Prostate gland (tissue), 2 donors: ENCODE measurements at regions not wholly inside any gene's neighbourhood (a gene's known extent, or its start where the extent isn't known, plus 50 kb on each side); places are given as distances from the start of the nearest gene placed in this dataset.

Experiments used
- DNase-seq: peaks from one replicate; pipeline ENCODE4 v3.0.0-alpha.2; 2019; ENCODE audit warnings: low spot score
- H3K27ac ChIP-seq, 2 donors: fragments of 200-600 bp; sonication (generic); 2 replicates each; pipeline ENCODE4 v1.5.1; 2017 to 2019
- H3K27me3 ChIP-seq: fragments of 200-600 bp; sonication (generic); replicated peaks from 2 replicates; pipeline ENCODE4 v1.5.1; 2019; ENCODE audit not compliant: insufficient read depth
- H3K36me3 ChIP-seq, 2 donors: fragments of 200-600 bp; sonication (generic); 1 replicate in 1 of 2; 2 replicates in 1 of 2; pipeline versions ENCODE4 v1.5.1 to v1.8.1; 2017 to 2019
- H3K4me1 ChIP-seq: fragments of 200-600 bp; sonication (generic); replicated peaks from 2 replicates; pipeline ENCODE4 v1.5.1; 2019
- H3K4me3 ChIP-seq, 2 donors: fragments of 200-600 bp; sonication (generic); 2 replicates each; pipeline ENCODE4 v1.5.1; 2017 to 2019
- H3K9me3 ChIP-seq: fragments of 200-600 bp; sonication (generic); 2 replicates; pipeline ENCODE4 v1.5.1; 2017
- POLR2A ChIP-seq: fragments of 450-650 bp; IDR thresholded peaks from one replicate; pipeline ENCODE4 v1.6.1; 2016; ENCODE audit warnings: antibody characterized with exemption, mild to moderate bottlenecking
- POLR2AphosphoS5 ChIP-seq: sonication (generic); formaldehyde crosslinking; IDR thresholded peaks from one replicate; pipeline ENCODE4 v1.6.1; 2017; ENCODE audit warnings: antibody characterized with exemption
- WGBS: methylation state at CpG from one replicate; pipeline ENCODE4 v1.1.5; 2018; 5-methylcytosine and 5-hydroxymethylcytosine counted together
- intact Hi-C: fragments of 100-400 bp; cut with DNase I; formaldehyde crosslinking; loops from one replicate; pipeline ENCODE4 v1.14.2; 2022
- TF ChIP-seq, protein P1 (sequence below), 4 experiments: fragments of 200-600 bp in 2 of 4; fragments of 450-650 bp in 2 of 4; sonication (generic) in 2 of 4; IDR thresholded peaks; 1 replicate in 3 of 4; 2 replicates in 1 of 4; pipeline ENCODE4 v1.5.1; 2016 to 2019; ENCODE audit warnings: antibody characterized with exemption in 4 of 4, mild to moderate bottlenecking in 2 of 4, moderate library complexity in 2 of 4

DNA sequence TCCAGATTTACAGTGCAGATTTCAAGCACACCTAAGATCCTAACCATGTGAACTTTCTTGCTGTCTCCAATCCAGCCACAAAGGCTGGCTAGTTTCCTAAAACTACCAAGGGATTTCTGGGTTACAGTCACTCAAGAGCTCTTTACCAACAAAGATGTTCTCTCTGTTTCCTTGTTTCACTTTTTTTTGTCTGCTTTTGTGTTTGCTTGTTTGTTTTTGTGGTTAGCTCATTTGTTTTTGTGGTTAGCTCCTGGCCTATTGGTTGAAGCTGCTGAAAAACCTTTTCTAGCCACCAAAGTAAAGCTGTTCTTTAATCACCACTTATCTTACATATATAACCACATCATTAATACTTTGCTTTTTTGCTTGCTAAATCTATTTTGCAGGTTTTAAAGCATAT, 642.5 kb upstream of the GALNTL6 start:
- intact Hi-C loops: no loop called here
- no peaks in the 10 kb centered on the region for H3K36me3 ChIP-seq
- no peak for DNase-seq
- TF ChIP-seq POLR2A: no peak
- TF ChIP-seq, protein P1, sequence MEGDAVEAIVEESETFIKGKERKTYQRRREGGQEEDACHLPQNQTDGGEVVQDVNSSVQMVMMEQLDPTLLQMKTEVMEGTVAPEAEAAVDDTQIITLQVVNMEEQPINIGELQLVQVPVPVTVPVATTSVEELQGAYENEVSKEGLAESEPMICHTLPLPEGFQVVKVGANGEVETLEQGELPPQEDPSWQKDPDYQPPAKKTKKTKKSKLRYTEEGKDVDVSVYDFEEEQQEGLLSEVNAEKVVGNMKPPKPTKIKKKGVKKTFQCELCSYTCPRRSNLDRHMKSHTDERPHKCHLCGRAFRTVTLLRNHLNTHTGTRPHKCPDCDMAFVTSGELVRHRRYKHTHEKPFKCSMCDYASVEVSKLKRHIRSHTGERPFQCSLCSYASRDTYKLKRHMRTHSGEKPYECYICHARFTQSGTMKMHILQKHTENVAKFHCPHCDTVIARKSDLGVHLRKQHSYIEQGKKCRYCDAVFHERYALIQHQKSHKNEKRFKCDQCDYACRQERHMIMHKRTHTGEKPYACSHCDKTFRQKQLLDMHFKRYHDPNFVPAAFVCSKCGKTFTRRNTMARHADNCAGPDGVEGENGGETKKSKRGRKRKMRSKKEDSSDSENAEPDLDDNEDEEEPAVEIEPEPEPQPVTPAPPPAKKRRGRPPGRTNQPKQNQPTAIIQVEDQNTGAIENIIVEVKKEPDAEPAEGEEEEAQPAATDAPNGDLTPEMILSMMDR (IDR thresholded peaks at IDR 0.05): no peak
- TF ChIP-seq POLR2AphosphoS5: no peak
- no peak overlapping the region for H3K4me3 ChIP-seq
- no peak overlapping the region for H3K27ac ChIP-seq
- H3K27me3 ChIP-seq: no peaks in the 10 kb centered on the region
- no peaks in the 10 kb centered on the region for H3K4me1 ChIP-seq
- H3K9me3 ChIP-seq: no peaks in the 10 kb centered on the region

DNA sequence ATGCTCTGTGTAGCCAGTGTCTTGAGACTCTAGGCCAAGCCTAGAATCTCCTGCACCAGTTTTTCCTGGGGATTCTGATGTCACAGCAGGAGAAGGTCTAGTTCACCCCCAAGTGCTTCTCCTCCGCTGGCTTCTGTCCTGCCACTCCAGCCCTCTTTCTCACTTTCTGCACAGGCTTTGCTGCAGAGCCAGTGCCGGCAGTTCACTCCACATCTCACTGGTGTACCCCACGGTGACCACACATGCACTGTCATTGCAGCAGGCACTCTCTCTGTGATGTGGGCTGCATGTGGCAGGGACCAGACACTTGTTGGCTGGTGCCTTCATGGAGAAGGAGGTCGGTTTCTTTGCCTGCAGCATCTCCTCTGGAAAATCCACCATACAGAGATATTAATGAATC, 643.8 kb upstream of the GALNTL6 start:
- Histone ChIP-seq H3K4me1 (no peaks in the 10 kb centered on the region), H3K9me3 (no peaks in the 10 kb centered on the region), H3K36me3 (no peaks in the 10 kb centered on the region), H3K27ac (no peak overlapping the region), H3K27me3 (no peaks in the 10 kb centered on the region), H3K4me3 (no peak overlapping the region)
- DNase-seq: no peak
- WGBS: 85% methylated on average over 4 of the region's 4 CpGs
- intact Hi-C loops: no loop called here
- TF ChIP-seq POLR2A: no peak
- no peak for TF ChIP-seq POLR2AphosphoS5
- TF ChIP-seq, protein P1 (IDR thresholded peaks at IDR 0.05): no peak

DNA sequence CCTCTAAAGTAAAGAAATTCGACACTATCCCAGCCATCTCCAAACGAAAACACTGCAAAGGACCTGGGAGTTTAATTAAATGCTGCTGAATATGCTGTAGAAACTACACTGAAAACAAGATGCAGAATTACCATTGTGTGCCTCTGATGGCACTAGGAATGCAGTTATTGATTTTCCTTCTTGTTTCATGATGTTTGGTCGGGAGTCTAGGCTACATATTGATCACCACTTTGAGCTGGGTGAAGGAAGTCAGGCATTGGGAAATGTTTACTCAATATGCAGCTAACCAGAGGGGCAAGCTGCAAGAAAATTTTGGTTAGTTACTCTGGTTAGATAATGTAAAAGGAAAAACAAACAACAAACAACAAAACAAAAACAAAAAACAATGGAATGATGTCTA, 650.7 kb upstream of the GALNTL6 start:
- TF ChIP-seq POLR2A (no peak), POLR2AphosphoS5 (no peak)
- TF ChIP-seq, protein P1 (IDR thresholded peaks at IDR 0.05): no peak
- Histone ChIP-seq H3K27me3 (no peaks in the 10 kb centered on the region), H3K27ac (no peak overlapping the region), H3K4me1 (no peaks in the 10 kb centered on the region), H3K9me3 (no peaks in the 10 kb centered on the region), H3K36me3 (no peaks in the 10 kb centered on the region), H3K4me3 (no peak overlapping the region)
- intact Hi-C loops: no loop called here
- 60% methylated on average over 3 of the region's 3 CpGs for WGBS
- DNase-seq: no peak

DNA sequence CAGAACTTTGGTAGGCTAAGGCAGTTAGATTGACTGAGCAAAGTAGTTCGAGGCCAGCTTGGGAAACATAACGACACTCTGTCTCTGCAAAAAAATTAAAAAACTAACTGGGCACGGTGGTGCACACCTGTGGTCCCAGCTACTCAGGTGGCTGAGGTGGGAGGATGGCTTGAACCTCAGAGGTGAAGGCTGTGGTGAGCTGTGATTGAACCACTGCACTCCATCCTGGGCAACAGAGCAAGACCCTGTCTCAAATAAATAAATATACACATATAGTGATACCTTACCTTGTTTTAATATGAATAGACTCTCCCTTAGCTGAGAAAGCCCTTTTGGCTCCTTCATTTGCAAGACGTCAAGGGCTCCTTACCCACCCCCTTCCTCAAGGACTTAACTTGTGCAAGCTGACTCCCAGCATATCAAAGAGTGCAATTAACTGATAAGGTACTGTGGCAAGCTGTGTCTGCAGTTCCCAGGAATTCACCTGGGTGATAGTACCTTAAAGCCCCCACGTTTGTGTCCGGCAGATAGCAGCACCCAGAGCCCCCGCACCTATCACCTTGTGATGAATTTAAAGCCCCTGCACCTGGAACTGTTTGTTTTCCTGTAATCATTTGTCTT, 655.6 kb upstream of the GALNTL6 start:
- Histone ChIP-seq H3K4me1 (no peaks in the 10 kb centered on the region), H3K4me3 (no peak overlapping the region), H3K27ac (no peak overlapping the region), H3K27me3 (no peaks in the 10 kb centered on the region), H3K36me3 (no peaks in the 10 kb centered on the region), H3K9me3 (no peaks in the 10 kb centered on the region)
- TF ChIP-seq, protein P1 (IDR thresholded peaks at IDR 0.05): no peak
- TF ChIP-seq POLR2AphosphoS5 (no peak), POLR2A (no peak)
- intact Hi-C loops: no loop called here
- 60% methylated on average over 7 of the region's 7 CpGs for WGBS
- no peak for DNase-seq

DNA sequence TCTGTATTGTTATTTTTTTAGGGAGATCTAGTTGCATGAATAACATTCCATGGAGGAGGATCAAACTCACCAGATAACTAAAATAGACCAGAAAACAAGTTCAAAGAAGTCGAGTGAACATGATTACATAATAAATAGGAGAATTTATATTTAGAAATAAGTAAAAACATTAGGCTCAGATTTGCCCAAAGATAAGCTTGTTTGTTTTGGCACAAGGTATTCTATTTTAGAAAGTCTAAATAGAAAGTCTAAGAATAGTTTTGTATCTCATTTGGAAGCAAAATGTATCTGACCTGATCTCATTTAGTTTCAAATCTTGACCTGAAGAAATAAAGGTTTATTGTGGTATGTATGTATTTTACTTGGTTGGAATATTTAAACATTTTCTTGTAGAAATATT, 670.6 kb upstream of the GALNTL6 start:
- DNase-seq: no peak
- no peaks in the 10 kb centered on the region for H3K9me3 ChIP-seq
- 5% methylated on average over 1 of the region's 1 CpG for WGBS

More for the DNA sequence above, 670.6 kb upstream of the GALNTL6 start:
- no peak overlapping the region for H3K4me3 ChIP-seq
- TF ChIP-seq, protein P1 (IDR thresholded peaks at IDR 0.05): no peak
- TF ChIP-seq POLR2AphosphoS5 (no peak), POLR2A (no peak)
- no peaks in the 10 kb centered on the region for H3K27me3 ChIP-seq
- no peak overlapping the region for H3K27ac ChIP-seq
- H3K36me3 ChIP-seq: no peaks in the 10 kb centered on the region
- intact Hi-C loops: no loop called here
- H3K4me1 ChIP-seq: no peaks in the 10 kb centered on the region
